SK-N-SH (cell line): ENCODE measurements at regions not wholly inside any gene's neighbourhood (a gene's known extent, or its start where the extent isn't known, plus 50 kb on each side); places are given as distances from the start of the nearest gene placed in this dataset.

ENCODE experiments used
- EZH2phosphoT487 ChIP-seq: fragments of 200-600 bp; sonication (generic); IDR thresholded peaks from 2 replicates; pipeline ENCODE4 v1.6.1; 2017; ENCODE audit warnings: low read depth, mixed run types, mild to moderate bottlenecking, antibody characterized with exemption, moderate library complexity, borderline replicate concordance
- FOXM1 ChIP-seq: IDR thresholded peaks from 2 replicates; pipeline ENCODE4 v1.4.0; 2012; ENCODE audit warnings: low read depth, mild to moderate bottlenecking
- MAX ChIP-seq: IDR thresholded peaks from 2 replicates; pipeline ENCODE4 v1.4.0; 2012; ENCODE audit warnings: low read depth
- POLR2AphosphoS5 ChIP-seq: IDR thresholded peaks from 2 replicates; pipeline ENCODE4 v1.6.1; 2012; ENCODE audit warnings: low read depth, low read length
- SIN3A ChIP-seq: IDR thresholded peaks from 2 replicates; pipeline ENCODE4 v1.6.1; 2012; ENCODE audit warnings: low read depth, mild to moderate bottlenecking, low read length, moderate library complexity, borderline replicate concordance
- TAF1 ChIP-seq: IDR thresholded peaks from 2 replicates; pipeline ENCODE4 v1.6.1; 2012; ENCODE audit warnings: low read depth, mild to moderate bottlenecking, low read length, moderate library complexity, borderline replicate concordance
- USF1 ChIP-seq: IDR thresholded peaks from 2 replicates; pipeline ENCODE4 v1.4.0; 2012; ENCODE audit warnings: low read depth, borderline replicate concordance
- USF2 ChIP-seq: fragments of 150-350 bp; IDR thresholded peaks from 2 replicates; pipeline ENCODE4 v1.6.1; 2017; ENCODE audit warnings: antibody characterized with exemption, low read length, low read depth, borderline replicate concordance
- YY1 ChIP-seq: IDR thresholded peaks from 2 replicates; pipeline ENCODE4 v1.4.0; 2012; ENCODE audit warnings: low read depth, mild to moderate bottlenecking
- TF ChIP-seq, protein P1 (sequence below): fragments of 200-600 bp; sonication (generic); IDR thresholded peaks from 2 replicates; pipeline ENCODE4 v1.6.1; 2017; ENCODE audit warnings: antibody characterized with exemption, mild to moderate bottlenecking, moderate library complexity

GRCh38 chr10:8898745-8899330 is 844.4 kb downstream of the GATA3 start:
- TF ChIP-seq FOXM1, result no peak
- TF ChIP-seq, protein P1, sequence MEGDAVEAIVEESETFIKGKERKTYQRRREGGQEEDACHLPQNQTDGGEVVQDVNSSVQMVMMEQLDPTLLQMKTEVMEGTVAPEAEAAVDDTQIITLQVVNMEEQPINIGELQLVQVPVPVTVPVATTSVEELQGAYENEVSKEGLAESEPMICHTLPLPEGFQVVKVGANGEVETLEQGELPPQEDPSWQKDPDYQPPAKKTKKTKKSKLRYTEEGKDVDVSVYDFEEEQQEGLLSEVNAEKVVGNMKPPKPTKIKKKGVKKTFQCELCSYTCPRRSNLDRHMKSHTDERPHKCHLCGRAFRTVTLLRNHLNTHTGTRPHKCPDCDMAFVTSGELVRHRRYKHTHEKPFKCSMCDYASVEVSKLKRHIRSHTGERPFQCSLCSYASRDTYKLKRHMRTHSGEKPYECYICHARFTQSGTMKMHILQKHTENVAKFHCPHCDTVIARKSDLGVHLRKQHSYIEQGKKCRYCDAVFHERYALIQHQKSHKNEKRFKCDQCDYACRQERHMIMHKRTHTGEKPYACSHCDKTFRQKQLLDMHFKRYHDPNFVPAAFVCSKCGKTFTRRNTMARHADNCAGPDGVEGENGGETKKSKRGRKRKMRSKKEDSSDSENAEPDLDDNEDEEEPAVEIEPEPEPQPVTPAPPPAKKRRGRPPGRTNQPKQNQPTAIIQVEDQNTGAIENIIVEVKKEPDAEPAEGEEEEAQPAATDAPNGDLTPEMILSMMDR, result no peak
- TF ChIP-seq USF1, result no peak
- TF ChIP-seq USF2, result no peak
- no peak for TF ChIP-seq SIN3A
- TF ChIP-seq MAX, result no peak
- no peak for TF ChIP-seq EZH2phosphoT487
- no peak for TF ChIP-seq TAF1
- TF ChIP-seq POLR2AphosphoS5, result no peak
- TF ChIP-seq YY1, result no peak
